ENCODE measurements at regions not wholly inside any gene's neighbourhood (a gene's known extent, or its start where the extent isn't known, plus 50 kb on each side); places are given as distances from the start of the nearest gene placed in this dataset.

DNA sequence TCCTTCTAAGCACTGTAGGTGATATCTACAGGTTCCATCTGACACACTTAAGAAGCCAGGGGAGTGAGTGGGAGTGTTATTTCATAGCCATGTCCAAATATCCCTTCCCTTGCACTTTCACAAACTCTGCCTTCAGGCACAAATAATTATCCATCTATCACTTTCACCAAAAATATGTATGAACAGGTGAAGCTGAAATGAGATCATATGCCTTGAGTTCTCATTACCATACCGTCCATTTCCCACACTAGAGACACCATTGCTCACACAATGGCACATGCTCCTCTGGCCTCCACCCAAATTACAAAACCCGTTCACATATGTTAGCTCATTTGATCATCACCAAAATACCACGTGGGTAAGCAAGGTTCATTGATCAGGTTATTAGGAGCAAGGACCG is 151.9 kb upstream of the BNIP2 start:
- FAIRE-seq, result no peak
- H3K9ac ChIP-seq (ENCODE audit: insufficient read depth, low read depth, low read length), result no peak overlapping the region
- no peaks in the 10 kb centered on the region for H4K20me1 ChIP-seq (ENCODE audit: insufficient read depth, low read length)
- no peak overlapping the region for H3K4me2 ChIP-seq (ENCODE audit: low read depth, low read length)
- no peak for DNase-seq (ENCODE audit: low spot score)
- 0% methylated on average over 4 of the region's 4 CpGs for WGBS (ENCODE audit: low lambda C conversion rate)
- H3K9me3 ChIP-seq (ENCODE audit: low read length), result no peaks in the 10 kb centered on the region
- no peak for ATAC-seq
- no peaks in the 10 kb centered on the region for H3K4me1 ChIP-seq (ENCODE audit: insufficient read depth, low read length)
- no peaks in the 10 kb centered on the region for H3K36me3 ChIP-seq (replicated peaks in 1 of 2; ENCODE audit: control insufficient read depth in 1 of 2, insufficient read depth in 2 of 2, low read length in 2 of 2)
- H2AFZ ChIP-seq (ENCODE audit: low read length), result no peak overlapping the region
- TF ChIP-seq SAFB2 (CRISPR knock-in tag; IDR thresholded peaks at IDR 0.05; ENCODE audit: borderline replicate concordance, low read depth) (no peak), FOXA1 (IDR thresholded peaks at IDR 0.05) (no peak), FOXA1 (CRISPR knock-in tag; IDR thresholded peaks at IDR 0.05) (no peak), ZNF614 (CRISPR knock-in tag; IDR thresholded peaks at IDR 0.05; ENCODE audit: borderline replicate concordance) (no peak), ZNF24 (IDR thresholded peaks at IDR 0.05) (no peak), GPN1 (CRISPR knock-in tag; IDR thresholded peaks at IDR 0.05; ENCODE audit: borderline replicate concordance) (no peak), DMAP1 (CRISPR knock-in tag; IDR thresholded peaks at IDR 0.05) (no peak), POLR2A (IDR thresholded peaks at IDR 0.05; ENCODE audit: insufficient read depth in 1 of 2, low read depth in 2 of 2, low read length in 2 of 2) (no peak), SP140L (CRISPR knock-in tag; IDR thresholded peaks at IDR 0.05; ENCODE audit: borderline replicate concordance) (no peak), ZMYM2 (CRISPR knock-in tag; IDR thresholded peaks at IDR 0.05) (no peak), SPEN (CRISPR knock-in tag; IDR thresholded peaks at IDR 0.05; ENCODE audit: low read depth) (no peak), ZNF616 (CRISPR knock-in tag; IDR thresholded peaks at IDR 0.05; ENCODE audit: low read depth) (no peak), ZNF235 (CRISPR knock-in tag; IDR thresholded peaks at IDR 0.05; ENCODE audit: borderline replicate concordance) (no peak), SALL1 (CRISPR knock-in tag; IDR thresholded peaks at IDR 0.05) (no peak)
- H3K4me3 ChIP-seq (replicated peaks in 1 of 3; ENCODE audit: insufficient read depth in 1 of 3, low read depth in 2 of 3, low read length in 3 of 3), result no peak overlapping the region
- H3K79me2 ChIP-seq (ENCODE audit: insufficient read depth, low read length), result no peaks in the 10 kb centered on the region
- peaks cover 0 to 12% of the 10 kb centered on the region in 2 experiments; a peak in 3 of 5 replicates for H3K27me3 ChIP-seq (ENCODE audit: control insufficient read depth in 1 of 2, insufficient read depth in 2 of 2, low read length in 2 of 2)
- POLR2A ChIA-PET, result no interaction called here
- BruUV-seq (replicated peaks), result no TSS peak
- intact Hi-C loops (cut with micrococcal nuclease; ENCODE audit: unreplicated experiment), result no loop called here
- CTCF ChIA-PET (ENCODE audit: low intra/inter-chr PET ratio, low total read pairs), result no interaction called here
- in situ Hi-C loops (cut with HindIII; ENCODE audit: extremely low pct_ligation_motif_present, low pct_unique_long_range_greater_than_20kb), result no loop called here
- no peak overlapping the region for H3K27ac ChIP-seq (ENCODE audit: extremely low read length, insufficient read depth, low read length)
